SK-N-SH treated with all-trans-retinoic acid at 6 μM for 48 hours (cell line): ENCODE measurements at regions not wholly inside any gene's neighbourhood (a gene's known extent, or its start where the extent isn't known, plus 50 kb on each side); places are given as distances from the start of the nearest gene placed in this dataset.

ENCODE experiments used
- ATAC-seq: fragments of 200-7000 bp; cut with Tn5 transposase; 3 replicates; pipeline ENCODE4 v1.9.1; 2020; ENCODE audit warnings: mild to moderate bottlenecking, moderate library complexity
- ARNTL ChIP-seq: fragments of 450-650 bp; formaldehyde crosslinking; IDR thresholded peaks from 2 replicates; pipeline ENCODE4 v1.5.0; 2020; ENCODE audit warnings: low read depth, mild to moderate bottlenecking, moderate library complexity, borderline replicate concordance
- BACH2 ChIP-seq: fragments of 250-450 bp; sonication (Bioruptor Pico); IDR thresholded peaks from 2 replicates; pipeline ENCODE4 v1.9.0; 2021; ENCODE audit warnings: mild to moderate bottlenecking, borderline replicate concordance
- CSDC2 ChIP-seq: fragments of 250-450 bp; sonication (Bioruptor Pico); IDR thresholded peaks from 2 replicates; pipeline ENCODE4 v1.5.0; 2020; ENCODE audit warnings: mild to moderate bottlenecking, moderate library complexity
- GLIS3 ChIP-seq: fragments of 250-450 bp; sonication (Bioruptor Pico); IDR thresholded peaks from 2 replicates; pipeline ENCODE4 v1.5.0; 2020; ENCODE audit warnings: mild to moderate bottlenecking, moderate library complexity
- ISL1 ChIP-seq: fragments of 250-450 bp; sonication (Bioruptor Pico); IDR thresholded peaks from 2 replicates; pipeline ENCODE4 v2.1.2; 2022; ENCODE audit warnings: mild to moderate bottlenecking, moderate library complexity
- OSR1 ChIP-seq: fragments of 250-450 bp; sonication (Bioruptor Pico); IDR thresholded peaks from 2 replicates; pipeline ENCODE4 v1.8.0; 2022; ENCODE audit warnings: moderate library complexity, mild to moderate bottlenecking, inconsistent platforms
- PATZ1 ChIP-seq: fragments of 250-450 bp; sonication (Bioruptor Pico); IDR thresholded peaks from 2 replicates; pipeline ENCODE4 v1.8.0; 2020; ENCODE audit warnings: mild to moderate bottlenecking, moderate library complexity, borderline replicate concordance
- POU6F1 ChIP-seq: fragments of 250-450 bp; sonication (Bioruptor Pico); IDR thresholded peaks from 2 replicates; pipeline ENCODE4 v1.8.0; 2021; ENCODE audit warnings: low read depth, mild to moderate bottlenecking, moderate library complexity, borderline replicate concordance
- PPARA ChIP-seq: fragments of 250-450 bp; sonication (Bioruptor Pico); IDR thresholded peaks from 2 replicates; pipeline ENCODE4 v1.5.0; 2020; ENCODE audit warnings: mild to moderate bottlenecking, borderline replicate concordance
- RARB ChIP-seq: fragments of 250-450 bp; sonication (Bioruptor Pico); IDR thresholded peaks from 2 replicates; pipeline ENCODE4 v1.8.0; 2021; ENCODE audit warnings: mild to moderate bottlenecking, moderate library complexity
- SNAI2 ChIP-seq: fragments of 250-450 bp; sonication (Bioruptor Pico); IDR thresholded peaks from 2 replicates; pipeline ENCODE4 v1.5.0; 2020; ENCODE audit warnings: mild to moderate bottlenecking, moderate library complexity
- TCF4 ChIP-seq: fragments of 250-450 bp; sonication (Bioruptor Pico); IDR thresholded peaks from 2 replicates; pipeline ENCODE4 v1.8.0; 2021; ENCODE audit warnings: mild to moderate bottlenecking, moderate library complexity, borderline replicate concordance
- TOX ChIP-seq: fragments of 250-450 bp; sonication (Bioruptor Pico); IDR thresholded peaks from 2 replicates; pipeline ENCODE4 v1.8.0; 2021; ENCODE audit warnings: mild to moderate bottlenecking, moderate library complexity, borderline replicate concordance
- TSHZ2 ChIP-seq: fragments of 250-450 bp; sonication (Bioruptor Pico); IDR thresholded peaks from 2 replicates; pipeline ENCODE4 v1.5.0; 2020; ENCODE audit warnings: mild to moderate bottlenecking, moderate library complexity
- ZC3H10 ChIP-seq: fragments of 250-450 bp; sonication (Bioruptor Pico); IDR thresholded peaks from 2 replicates; pipeline ENCODE4 v1.5.1; 2021; ENCODE audit warnings: mild to moderate bottlenecking, moderate library complexity
- ZFP3 ChIP-seq: fragments of 250-450 bp; sonication (Bioruptor Pico); IDR thresholded peaks from 2 replicates; pipeline ENCODE4 v1.5.0; 2020; ENCODE audit warnings: mild to moderate bottlenecking, moderate library complexity
- ZFP30 ChIP-seq: fragments of 450-650 bp; formaldehyde crosslinking; IDR thresholded peaks from 2 replicates; pipeline ENCODE4 v1.5.0; 2022; ENCODE audit warnings: mild to moderate bottlenecking, moderate library complexity
- ZNF70 ChIP-seq: fragments of 450-650 bp; formaldehyde crosslinking; IDR thresholded peaks from 2 replicates; pipeline ENCODE4 v1.5.0; 2020; ENCODE audit warnings: mild to moderate bottlenecking, moderate library complexity
- ZNF8 ChIP-seq: fragments of 450-650 bp; formaldehyde crosslinking; IDR thresholded peaks from 2 replicates; pipeline ENCODE4 v1.5.0; 2020; ENCODE audit warnings: mild to moderate bottlenecking, moderate library complexity
- TF ChIP-seq, protein P1 (sequence below): fragments of 250-450 bp; sonication (Bioruptor Pico); IDR thresholded peaks from 2 replicates; pipeline ENCODE4 v1.5.1; 2021; ENCODE audit warnings: mild to moderate bottlenecking, moderate library complexity

DNA sequence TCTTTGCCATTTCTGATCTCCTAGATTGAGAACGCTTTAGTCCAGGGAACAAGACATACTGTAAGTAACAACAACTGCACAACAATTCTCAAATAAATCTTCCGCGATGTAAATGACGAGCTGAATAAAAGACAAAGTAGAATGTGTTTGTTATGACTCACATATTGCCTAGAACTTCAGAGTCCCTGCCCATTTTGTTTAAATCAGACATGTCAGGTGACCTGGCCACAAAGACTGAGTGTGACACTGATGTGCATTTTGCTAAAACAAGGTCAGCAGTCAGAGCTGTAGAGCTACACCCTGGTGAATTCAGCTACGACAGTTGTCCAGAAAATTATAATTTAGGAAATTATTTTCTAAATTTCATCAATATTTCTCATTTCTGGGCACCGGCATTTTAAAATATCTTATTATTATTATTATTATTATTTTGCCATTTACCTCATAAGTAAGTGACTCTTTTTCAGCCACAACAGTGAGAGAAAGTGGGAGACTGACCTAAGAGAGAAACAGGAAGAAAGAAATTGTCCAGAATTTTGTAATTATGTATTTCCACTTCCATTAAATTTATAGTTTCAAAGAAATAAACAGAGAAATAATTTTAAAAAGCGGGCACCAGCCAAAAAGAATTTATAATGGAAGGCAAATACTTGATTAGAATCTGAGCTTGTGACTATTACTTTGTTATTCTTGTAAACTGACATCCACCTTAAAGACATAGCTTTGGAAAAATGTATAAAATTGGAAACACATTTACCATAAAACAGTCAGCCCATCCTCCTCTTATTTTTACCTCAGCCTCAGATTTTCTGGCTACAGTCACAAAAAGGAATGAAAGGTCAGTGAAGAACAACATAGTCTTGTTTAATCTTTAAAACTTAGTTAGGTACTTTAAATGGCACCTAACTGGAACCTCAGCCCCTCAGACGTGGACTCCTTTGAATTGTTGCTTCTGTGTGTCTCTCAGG, 157.0 kb upstream of the CITED2 start:
- ATAC-seq, result peak; percentile 61
- TF ChIP-seq POU6F1 (CRISPR knock-in tag) (no peak), ZC3H10 (CRISPR knock-in tag) (no peak), GLIS3 (CRISPR knock-in tag) (no peak), ARNTL (CRISPR knock-in tag) (no peak), OSR1 (no peak), ISL1 (CRISPR knock-in tag) (no peak), BACH2 (CRISPR knock-in tag) (no peak)
- TF ChIP-seq, protein P1, sequence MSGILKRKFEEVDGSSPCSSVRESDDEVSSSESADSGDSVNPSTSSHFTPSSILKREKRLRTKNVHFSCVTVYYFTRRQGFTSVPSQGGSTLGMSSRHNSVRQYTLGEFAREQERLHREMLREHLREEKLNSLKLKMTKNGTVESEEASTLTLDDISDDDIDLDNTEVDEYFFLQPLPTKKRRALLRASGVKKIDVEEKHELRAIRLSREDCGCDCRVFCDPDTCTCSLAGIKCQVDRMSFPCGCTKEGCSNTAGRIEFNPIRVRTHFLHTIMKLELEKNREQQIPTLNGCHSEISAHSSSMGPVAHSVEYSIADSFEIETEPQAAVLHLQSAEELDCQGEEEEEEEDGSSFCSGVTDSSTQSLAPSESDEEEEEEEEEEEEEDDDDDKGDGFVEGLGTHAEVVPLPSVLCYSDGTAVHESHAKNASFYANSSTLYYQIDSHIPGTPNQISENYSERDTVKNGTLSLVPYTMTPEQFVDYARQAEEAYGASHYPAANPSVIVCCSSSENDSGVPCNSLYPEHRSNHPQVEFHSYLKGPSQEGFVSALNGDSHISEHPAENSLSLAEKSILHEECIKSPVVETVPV (CRISPR knock-in tag), result no peak

GRCh38 chr6:139530561-139530960, 156.1 kb upstream of the CITED2 start:
- ATAC-seq, result peak; percentile 57
- TF ChIP-seq ARNTL (CRISPR knock-in tag) (no peak), TSHZ2 (CRISPR knock-in tag) (no peak), ZNF8 (no peak), RARB (CRISPR knock-in tag) (no peak), BACH2 (CRISPR knock-in tag) (no peak), ZFP3 (CRISPR knock-in tag) (no peak), TOX (CRISPR knock-in tag) (no peak), OSR1 (no peak)
- TF ChIP-seq, protein P1 (CRISPR knock-in tag), result no peak

DNA sequence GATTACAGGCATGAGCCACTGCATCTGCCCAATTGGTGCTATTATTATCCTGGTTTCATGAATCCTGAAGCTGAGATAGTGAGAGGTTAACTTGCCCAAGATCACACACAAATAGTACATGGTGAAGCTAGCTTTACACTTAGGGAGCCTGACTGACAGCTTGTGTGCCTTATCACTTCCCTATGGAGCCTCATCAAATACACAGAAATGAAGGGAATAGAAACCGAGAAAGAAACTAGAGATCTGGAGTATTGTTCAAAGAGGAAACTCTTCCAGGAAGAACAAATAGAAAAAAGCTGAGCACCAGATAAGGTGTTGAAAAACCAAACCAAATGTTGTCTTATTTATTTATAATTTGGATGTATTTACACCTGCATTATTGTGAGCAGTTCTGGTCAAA, 155.0 kb upstream of the CITED2 start:
- no peak for ATAC-seq
- no peak for TF ChIP-seq ZFP30 (CRISPR knock-in tag)
- TF ChIP-seq ZNF8, result no peak
- TF ChIP-seq SNAI2 (CRISPR knock-in tag), result no peak
- no peak for TF ChIP-seq ZFP3 (CRISPR knock-in tag)
- TF ChIP-seq CSDC2 (CRISPR knock-in tag), result no peak

GRCh38 chr6:139528471-139528870, 154.0 kb upstream of the CITED2 start:
- TF ChIP-seq PATZ1 (CRISPR knock-in tag) (no peak), ZNF8 (no peak), ZC3H10 (CRISPR knock-in tag) (no peak), TCF4 (CRISPR knock-in tag) (no peak), BACH2 (CRISPR knock-in tag) (no peak), ZNF70 (CRISPR knock-in tag) (no peak), TOX (CRISPR knock-in tag) (no peak), ZFP3 (CRISPR knock-in tag) (no peak), PPARA (CRISPR knock-in tag) (no peak), GLIS3 (CRISPR knock-in tag) (no peak), SNAI2 (CRISPR knock-in tag) (no peak), POU6F1 (CRISPR knock-in tag) (no peak)
- TF ChIP-seq, all 23 proteins: peak for 0
- ATAC-seq, result no peak
